ENCODE measurements at regions not wholly inside any gene's neighbourhood (a gene's known extent, or its start where the extent isn't known, plus 50 kb on each side); places are given as distances from the start of the nearest gene placed in this dataset.

GRCh38 chr1:30348147-30348546 is 375.2 kb downstream of the MATN1 start:
- Histone ChIP-seq H3K4me3 (no peak overlapping the region), H3K27me3 (no peaks in the 10 kb centered on the region), H3K9me3 (peaks cover 0 to 15% of the 10 kb centered on the region in 2 donors), H3K27ac (no peak overlapping the region), H3K4me1 (no peaks in the 10 kb centered on the region), H3K36me3 (no peaks in the 10 kb centered on the region)
- DNase-seq (ENCODE audit: low spot score in 2 of 2): no peak
- TF ChIP-seq CTCF (IDR thresholded peaks at IDR 0.05): no peak
- intact Hi-C loops (cut with DNase I): no loop called here

- H3K27me3 ChIP-seq: no peaks in the 10 kb centered on the region
- peaks cover 0 to 15% of the 10 kb centered on the region in 2 donors for H3K9me3 ChIP-seq
- H3K36me3 ChIP-seq: no peaks in the 10 kb centered on the region
- no peak overlapping the region for H3K27ac ChIP-seq
- intact Hi-C loops (cut with DNase I): no loop called here
- no peak overlapping the region for H3K4me3 ChIP-seq
- no peak for TF ChIP-seq CTCF (IDR thresholded peaks at IDR 0.05)
- no peaks in the 10 kb centered on the region for H3K4me1 ChIP-seq
- DNase-seq (ENCODE audit: low spot score in 2 of 2): no peak
These were observed 377.8 kb downstream of the MATN1 start for GRCh38 chr1:30345491-30346130.

- no peaks in the 10 kb centered on the region for H3K4me1 ChIP-seq
- intact Hi-C loops (cut with DNase I): no loop called here
- no peaks in the 10 kb centered on the region for H3K27me3 ChIP-seq
- H3K4me3 ChIP-seq: no peak overlapping the region
- H3K27ac ChIP-seq: no peak overlapping the region
- no peak for TF ChIP-seq CTCF (IDR thresholded peaks at IDR 0.05)
- DNase-seq (ENCODE audit: low spot score in 2 of 2): no peak
- H3K36me3 ChIP-seq: no peaks in the 10 kb centered on the region
- peaks cover 0 to 12% of the 10 kb centered on the region in 2 donors for H3K9me3 ChIP-seq
These were observed 379.8 kb downstream of the MATN1 start for GRCh38 chr1:30343562-30343961.

- Histone ChIP-seq H3K4me3 (no peak overlapping the region), H3K27me3 (no peaks in the 10 kb centered on the region), H3K9me3 (peaks cover 0 to 11% of the 10 kb centered on the region in 2 donors), H3K4me1 (no peaks in the 10 kb centered on the region), H3K27ac (no peak overlapping the region), H3K36me3 (no peaks in the 10 kb centered on the region)
- no peak for TF ChIP-seq CTCF (IDR thresholded peaks at IDR 0.05)
- no peak for DNase-seq (ENCODE audit: low spot score in 2 of 2)
- intact Hi-C loops (cut with DNase I): no loop called here
These were observed 380.7 kb downstream of the MATN1 start for GRCh38 chr1:30342535-30343141.

- DNase-seq (ENCODE audit: low spot score in 2 of 2): no peak
- intact Hi-C loops (cut with DNase I): no loop called here
- Histone ChIP-seq H3K27ac (no peak overlapping the region), H3K9me3 (peaks cover 0 to 11% of the 10 kb centered on the region in 2 donors), H3K4me1 (no peaks in the 10 kb centered on the region), H3K27me3 (no peaks in the 10 kb centered on the region), H3K36me3 (no peaks in the 10 kb centered on the region), H3K4me3 (no peak overlapping the region)
- TF ChIP-seq CTCF (IDR thresholded peaks at IDR 0.05): no peak
These were observed 382.5 kb downstream of the MATN1 start for GRCh38 chr1:30340934-30341333.
